ENCODE measurements at regions not wholly inside any gene's neighbourhood (a gene's known extent, or its start where the extent isn't known, plus 50 kb on each side); places are given as distances from the start of the nearest gene placed in this dataset.
"Not testable (repeated sequence)": the region's sequence is repeated elsewhere in the genome, so short reads cannot be mapped to it uniquely, and the experiment has no call there.

DNA sequence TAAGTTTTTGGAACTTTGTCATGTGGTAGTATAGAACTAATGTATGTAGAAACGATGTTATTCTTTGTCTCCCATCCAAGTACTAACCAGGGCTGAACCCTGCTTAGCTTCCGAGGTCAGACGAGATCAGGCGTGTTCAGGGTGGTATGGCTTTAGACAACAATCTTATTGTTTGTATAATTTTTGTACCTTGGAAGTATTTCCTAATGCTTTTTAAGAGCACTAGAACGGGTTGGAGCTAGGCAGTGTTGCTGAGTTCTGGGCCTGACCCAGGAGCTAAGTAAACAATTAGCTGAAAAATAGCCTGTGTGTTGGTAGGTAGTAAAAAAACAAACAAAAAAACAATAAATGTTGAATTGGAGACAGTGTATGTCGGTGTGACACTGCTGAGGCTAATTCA lies 244.3 kb downstream of the EMP1 start:
- DNase-seq (ENCODE audit: low read depth), result no peak

GRCh38 chr12:13437541-13437940 lies 241.0 kb downstream of the EMP1 start:
- DNase-seq (ENCODE audit: low read depth), result no peak

DNA sequence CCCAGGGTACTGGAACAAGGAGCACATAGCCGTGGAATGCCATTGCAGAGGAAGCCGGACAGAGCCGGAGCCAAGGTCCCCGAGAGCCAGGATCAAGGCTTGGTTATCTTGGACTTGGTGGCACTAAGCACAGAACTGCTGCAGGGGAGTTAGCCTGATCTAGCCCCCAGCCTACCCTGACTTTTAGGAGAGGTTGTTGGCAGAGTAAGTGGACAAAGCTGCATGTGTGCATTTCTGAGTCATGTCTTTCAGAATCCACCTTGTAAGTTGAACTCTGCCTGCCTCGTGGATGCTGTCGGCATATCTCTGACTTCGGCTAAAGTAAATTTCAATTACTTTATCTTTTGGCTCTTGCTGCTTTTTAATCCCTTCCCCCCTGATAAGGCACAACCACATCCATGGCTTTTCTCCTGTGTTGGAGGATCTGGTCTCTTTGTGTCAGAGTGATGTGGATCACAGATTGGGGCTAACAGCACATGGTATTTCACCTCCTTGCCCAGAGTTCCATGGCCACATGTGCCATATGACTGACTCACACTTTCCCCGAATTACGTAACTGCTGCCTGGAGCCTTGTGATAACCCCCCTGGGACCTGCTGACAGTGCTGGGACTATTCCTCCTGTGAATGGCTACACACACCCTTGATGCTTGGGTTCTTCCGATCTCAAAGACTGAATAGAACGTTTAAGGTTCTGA lies 240.3 kb downstream of the EMP1 start:
- peak; percentile 13 for DNase-seq (ENCODE audit: low read depth)

- no peak for DNase-seq (ENCODE audit: low read depth)
Measured at GRCh38 chr12:13436182-13436581, 239.7 kb downstream of the EMP1 start.

GRCh38 chr12:13435235-13435933 lies 238.9 kb downstream of the EMP1 start:
- no peak for DNase-seq (ENCODE audit: low read depth)

GRCh38 chr12:13433768-13434167 lies 237.2 kb downstream of the EMP1 start:
- no peak for DNase-seq (ENCODE audit: low read depth)

GRCh38 chr12:13431041-13431440 lies 234.5 kb downstream of the EMP1 start:
- no peak for DNase-seq (ENCODE audit: low read depth)

GRCh38 chr12:13428538-13429265 lies 232.2 kb downstream of the EMP1 start:
- DNase-seq (ENCODE audit: low read depth), result peak; percentile 26

DNA sequence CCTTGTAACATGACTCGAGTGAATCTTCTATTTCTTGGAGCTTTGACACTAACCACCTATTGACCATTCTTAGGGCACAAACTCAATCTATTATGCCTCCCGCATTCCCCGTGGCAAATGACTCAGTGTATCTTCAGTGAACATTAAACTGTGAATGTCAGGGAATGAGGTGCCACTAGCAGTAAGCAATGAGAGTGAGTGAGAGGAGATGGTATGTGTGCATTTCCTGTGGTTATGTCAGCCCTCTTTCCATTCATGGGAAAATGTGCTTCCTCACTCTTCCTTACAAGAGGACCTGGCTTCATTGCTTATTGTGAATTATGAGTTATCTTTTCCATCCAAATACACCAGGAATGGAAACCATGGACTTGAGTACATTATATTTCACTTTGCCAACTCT lies 229.2 kb downstream of the EMP1 start:
- peak; percentile 88 for DNase-seq (ENCODE audit: low read depth)

DNA sequence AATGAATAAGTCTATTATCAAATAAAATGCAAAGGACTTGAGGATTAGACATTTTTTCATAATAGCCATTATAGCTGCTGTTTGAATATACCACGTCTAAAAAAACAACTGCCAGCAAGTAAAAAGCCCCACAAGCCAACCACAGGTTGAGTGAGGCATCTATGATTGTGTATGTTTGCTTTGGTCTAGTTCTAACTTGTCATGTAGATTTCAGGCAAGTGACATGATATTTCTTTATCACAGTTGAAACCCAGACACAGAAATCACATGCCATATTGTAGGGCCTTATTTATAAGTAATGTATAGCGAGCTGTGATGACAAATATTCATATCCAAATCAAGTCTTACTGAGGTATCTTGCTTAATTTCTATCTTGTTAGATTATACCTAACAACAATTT lies 225.8 kb downstream of the EMP1 start:
- no peak for DNase-seq (ENCODE audit: low read depth)

GRCh38 chr12:13417516-13417915 lies 221.0 kb downstream of the EMP1 start:
- DNase-seq (ENCODE audit: low read depth), result no peak

DNA sequence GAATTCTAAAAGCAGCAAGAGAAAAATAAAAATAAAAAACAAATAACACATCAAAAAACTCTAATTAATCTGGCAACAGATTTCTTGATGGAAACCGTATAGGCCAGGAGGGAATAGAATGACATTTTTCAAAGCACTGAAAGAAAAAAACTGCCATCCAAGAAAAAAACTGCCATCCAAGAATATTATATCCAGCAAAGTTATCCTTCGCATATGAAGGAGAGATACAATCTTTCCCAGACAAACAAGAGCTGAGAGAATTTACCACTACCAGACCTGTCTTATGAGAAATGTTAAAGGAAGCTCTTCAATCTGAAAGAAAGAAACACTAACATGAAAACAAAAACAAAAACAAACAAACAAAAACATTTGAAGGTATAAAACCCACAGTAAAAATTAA lies 214.8 kb downstream of the EMP1 start:
- no peak for DNase-seq (ENCODE audit: low read depth)

GRCh38 chr12:13405961-13406703 lies 209.6 kb downstream of the EMP1 start:
- DNase-seq (ENCODE audit: low read depth), result no peak

DNA sequence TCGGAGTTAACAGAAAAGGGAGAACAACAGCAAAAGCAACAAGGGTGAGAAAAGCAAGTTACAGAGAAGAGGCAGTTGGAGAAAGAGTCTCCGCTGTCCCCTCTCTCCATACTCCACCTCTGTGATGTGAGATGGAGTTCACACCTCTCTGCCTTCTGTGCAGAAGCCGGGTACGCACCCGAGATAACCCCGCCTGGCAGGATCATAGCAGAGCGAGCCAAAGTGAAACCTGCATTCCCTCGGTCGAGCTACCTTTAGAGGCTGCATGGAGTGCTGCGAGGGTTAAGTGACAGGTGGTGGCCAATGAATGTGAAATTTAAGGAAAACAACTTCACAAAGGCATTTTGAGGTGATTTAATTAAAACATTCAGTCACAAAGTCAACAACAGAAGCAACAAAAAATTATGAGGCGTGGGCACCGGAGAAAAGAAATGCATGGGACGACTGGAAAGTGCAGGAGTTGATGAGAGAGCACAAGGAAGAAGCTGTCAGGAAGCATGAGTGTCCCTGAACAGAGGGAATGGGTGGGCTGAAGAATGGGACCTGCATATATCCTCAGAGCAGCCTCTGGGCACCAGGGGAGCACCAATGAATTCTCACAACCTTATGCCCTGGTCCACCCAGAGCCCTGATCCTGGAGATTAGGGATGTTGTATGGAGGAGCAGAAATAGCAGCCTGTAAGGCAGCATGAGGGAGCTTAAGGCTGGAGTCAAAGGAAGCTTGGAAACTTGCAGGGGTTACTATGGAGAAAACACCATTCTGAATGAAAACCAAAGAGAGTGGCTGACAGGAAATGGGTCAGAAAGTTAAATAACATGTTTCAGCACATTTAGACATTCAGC lies 208.3 kb downstream of the EMP1 start:
- DNase-seq (ENCODE audit: low read depth), result no peak

DNA sequence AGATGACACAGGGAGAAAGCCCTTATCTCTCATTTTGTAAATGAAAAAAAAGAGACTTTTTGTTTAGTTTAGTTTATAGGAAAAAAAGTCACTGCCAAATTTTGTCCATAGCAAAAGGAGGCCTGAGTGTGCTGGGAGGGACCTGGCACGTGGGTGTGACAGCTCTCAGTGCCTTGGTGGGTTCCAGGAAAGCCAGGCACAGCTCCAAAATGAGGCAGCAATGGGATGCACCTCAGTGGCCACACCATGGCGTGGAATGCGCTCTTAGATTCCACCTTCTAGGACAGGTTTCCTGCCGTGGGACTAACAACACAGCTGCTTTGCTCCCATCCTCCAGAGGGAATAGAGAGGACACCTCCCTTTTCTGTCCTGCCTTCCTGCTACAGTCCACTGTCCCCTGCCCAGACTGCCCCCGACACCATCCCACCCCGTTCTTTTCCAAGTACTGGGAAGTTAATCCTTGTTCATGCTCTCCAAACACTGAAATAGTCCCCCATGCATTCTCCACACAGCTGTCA lies 207.6 kb downstream of the EMP1 start:
- no peak for DNase-seq (ENCODE audit: low read depth)

GRCh38 chr12:13391375-13391774 lies 194.8 kb downstream of the EMP1 start:
- not testable (repeated sequence) for DNase-seq (ENCODE audit: low read depth)

GRCh38 chr12:13390918-13391317 lies 194.4 kb downstream of the EMP1 start:
- DNase-seq (ENCODE audit: low read depth), result no peak

GRCh38 chr12:13390381-13390861 lies 193.9 kb downstream of the EMP1 start:
- DNase-seq (ENCODE audit: low read depth), result peak; percentile 23

- no peak for DNase-seq (ENCODE audit: low read depth)
Measured at GRCh38 chr12:13387101-13387500, 190.6 kb downstream of the EMP1 start.

- no peak for DNase-seq (ENCODE audit: low read depth)
Measured at GRCh38 chr12:13386323-13387039, 190.0 kb downstream of the EMP1 start.

All from GM04503 (cell line).